Brain microvascular endothelial cell (primary cell): ENCODE measurements at regions not wholly inside any gene's neighbourhood (a gene's known extent, or its start where the extent isn't known, plus 50 kb on each side); places are given as distances from the start of the nearest gene placed in this dataset.
"Not testable (repeated sequence)": the region's sequence is repeated elsewhere in the genome, so short reads cannot be mapped to it uniquely, and the experiment has no call there.

Experiments used
- DNase-seq: peaks from one replicate; pipeline ENCODE4 v3.0.0-alpha.2; 2020
- H3K27ac ChIP-seq: fragments of 250-450 bp; sonication (Bioruptor Pico); 2 replicates; pipeline ENCODE4 v1.5.1; 2020; ENCODE audit warnings: mild to moderate bottlenecking, moderate library complexity
- H3K27me3 ChIP-seq: fragments of 250-450 bp; sonication (Bioruptor Pico); replicated peaks from 2 replicates; pipeline ENCODE4 v1.5.1; 2020; ENCODE audit warnings: mild to moderate bottlenecking
- H3K36me3 ChIP-seq: fragments of 250-450 bp; sonication (Bioruptor Pico); replicated peaks from 2 replicates; pipeline ENCODE4 v1.5.1; 2020; ENCODE audit warnings: mild to moderate bottlenecking
- H3K4me3 ChIP-seq: 2 replicates; pipeline ENCODE4 v1.5.1; 2011; ENCODE audit warnings: low read depth, mild to moderate bottlenecking, control low read depth, low read length, moderate library complexity
- in situ Hi-C: cut with HindIII; loops from 2 replicates; pipeline ENCODE4 v1.10.0; 2017; ENCODE audit warnings: low sequenced_read_pairs, low pct_ligation_motif_present

DNA sequence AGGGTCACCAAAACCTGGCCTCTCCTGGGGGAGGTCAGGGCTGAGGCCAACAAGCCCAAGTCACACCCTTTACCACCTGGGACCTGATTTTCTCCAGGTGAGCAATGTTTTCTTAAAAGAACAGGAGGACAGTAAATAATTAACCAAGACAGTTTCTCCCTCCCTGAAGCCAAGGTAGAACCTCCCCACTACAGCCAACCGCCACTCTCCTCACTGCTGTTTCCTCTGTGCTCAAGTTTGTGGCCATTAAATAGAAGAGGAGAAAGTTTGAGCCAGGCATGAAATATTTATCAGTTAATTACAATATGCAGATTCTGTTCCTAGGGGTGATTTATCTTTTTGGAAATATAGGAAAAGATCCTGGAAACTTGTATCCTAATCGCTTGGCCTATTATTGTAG lies 150.6 kb upstream of the ANKRD20A1 start:
- H3K36me3 ChIP-seq, DNase-seq, H3K27ac ChIP-seq, H3K27me3 ChIP-seq, in situ Hi-C loops, H3K4me3 ChIP-seq: not testable (repeated sequence)

DNA sequence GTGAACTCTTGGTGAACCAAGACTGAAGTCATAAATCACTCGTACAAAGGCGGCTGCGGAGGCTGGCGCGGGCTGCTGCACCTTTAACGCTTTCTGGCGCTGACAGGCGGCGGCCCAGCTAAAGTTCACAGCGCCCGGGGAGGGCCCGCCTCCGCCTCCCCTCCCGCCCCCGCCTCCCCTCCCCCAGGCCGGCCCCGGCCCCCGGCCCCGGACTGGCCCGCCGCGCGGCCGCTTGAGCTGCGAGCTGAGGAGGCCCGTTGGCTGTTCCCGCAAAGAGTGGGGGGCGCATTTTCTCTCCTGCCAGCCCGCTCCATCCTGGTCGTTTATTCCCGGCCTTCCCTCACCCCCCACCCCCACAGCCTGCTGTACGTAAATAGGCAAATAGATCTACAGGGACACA lies 147.3 kb upstream of the ANKRD20A1 start:
- H3K27ac ChIP-seq, DNase-seq, H3K36me3 ChIP-seq, in situ Hi-C loops, H3K27me3 ChIP-seq, H3K4me3 ChIP-seq: not testable (repeated sequence)

DNA sequence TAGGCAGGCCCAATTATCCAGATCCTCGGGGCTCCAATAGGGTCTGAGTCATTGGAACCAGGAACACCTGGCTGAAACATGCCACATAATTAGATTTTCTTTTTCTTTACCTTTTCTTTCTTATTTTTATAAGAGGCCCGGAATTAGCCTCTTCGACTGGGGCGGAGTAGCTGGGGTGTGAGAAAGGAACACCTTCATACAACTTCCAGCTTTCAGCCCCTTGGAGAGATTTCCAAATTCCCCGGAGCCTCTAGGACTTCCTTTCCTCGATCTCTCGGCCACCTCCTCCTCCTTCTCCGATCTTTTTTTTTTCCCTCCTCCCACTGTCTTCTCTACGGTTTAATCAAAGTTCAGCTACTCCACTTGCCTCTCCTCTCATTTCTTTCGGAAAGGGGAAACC lies 146.8 kb upstream of the ANKRD20A1 start:
- H3K27ac ChIP-seq, H3K36me3 ChIP-seq, H3K27me3 ChIP-seq, H3K4me3 ChIP-seq, in situ Hi-C loops: not testable (repeated sequence)
- DNase-seq: peak; percentile 11

DNA sequence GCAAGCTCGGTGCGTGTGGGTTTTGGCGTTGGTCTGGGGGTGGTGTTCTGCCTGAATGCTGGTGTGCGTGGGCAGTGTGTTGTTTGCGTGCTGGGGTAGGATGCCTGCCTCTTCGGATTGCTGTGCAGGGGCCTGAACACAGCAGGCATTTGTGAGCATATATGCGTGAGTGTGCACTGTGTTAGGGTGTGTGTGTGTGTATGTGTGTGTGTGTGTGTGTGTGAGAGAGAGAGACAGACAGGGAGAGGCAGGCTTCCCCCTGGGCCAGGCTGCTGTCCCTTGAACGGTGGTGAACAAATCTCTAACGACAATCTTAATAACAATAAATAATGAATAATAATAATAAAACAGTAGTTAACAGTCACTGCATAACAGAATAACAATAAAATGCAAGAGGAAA lies 145.8 kb upstream of the ANKRD20A1 start:
- H3K27me3 ChIP-seq, H3K4me3 ChIP-seq, H3K36me3 ChIP-seq, in situ Hi-C loops, H3K27ac ChIP-seq: not testable (repeated sequence)
- peak; percentile 53 for DNase-seq

DNA sequence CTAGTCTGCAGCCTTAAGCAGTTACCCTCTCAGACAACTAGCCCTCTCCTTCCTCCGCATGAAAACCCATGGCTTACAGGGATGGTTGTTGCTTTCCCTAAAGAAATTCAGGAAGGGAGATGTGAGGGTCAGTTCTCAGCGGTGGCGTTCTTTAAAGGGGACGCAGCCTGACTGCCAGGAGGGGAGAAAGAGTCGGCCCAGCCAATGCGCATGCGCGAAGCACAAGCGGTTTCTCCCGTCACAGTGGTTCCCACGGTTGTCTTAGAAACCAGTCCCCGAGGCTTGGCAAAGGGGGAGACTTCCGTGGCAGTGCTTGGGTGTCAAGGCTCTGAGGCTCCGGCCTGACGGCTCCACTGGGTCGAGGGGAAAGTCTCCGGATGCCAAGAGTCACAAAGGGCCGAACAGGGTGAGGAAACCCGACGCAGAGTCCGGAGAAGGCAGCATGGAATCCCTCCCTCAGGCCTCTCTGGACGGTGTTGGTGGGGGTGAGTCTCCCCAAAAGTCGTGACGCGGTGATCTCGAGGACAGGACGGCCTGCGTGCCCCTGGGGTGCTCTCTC lies 140.8 kb upstream of the ANKRD20A1 start:
- H3K36me3 ChIP-seq, H3K27ac ChIP-seq, H3K4me3 ChIP-seq, H3K27me3 ChIP-seq, in situ Hi-C loops: not testable (repeated sequence)
- DNase-seq: peak; percentile 65

DNA sequence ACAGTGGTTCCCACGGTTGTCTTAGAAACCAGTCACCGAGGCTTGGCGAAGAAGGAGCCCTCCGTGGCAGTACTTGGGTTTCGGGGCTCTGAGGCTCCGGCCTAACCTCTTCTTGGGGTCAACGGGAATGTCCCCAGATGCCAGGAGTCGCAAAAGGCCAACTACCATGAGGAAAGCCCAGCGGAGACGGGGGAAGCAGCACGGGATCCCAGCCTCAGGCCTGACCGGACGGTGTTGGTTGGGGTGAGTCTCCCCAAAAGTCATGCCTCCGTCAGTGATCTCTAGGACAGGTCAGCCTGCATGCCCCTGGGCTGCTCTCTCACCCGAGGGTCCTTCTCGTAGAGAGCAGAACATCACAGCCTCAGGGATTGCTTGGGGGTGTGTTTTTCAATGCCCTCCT lies 138.2 kb upstream of the ANKRD20A1 start:
- H3K27ac ChIP-seq: not testable (repeated sequence)

DNA sequence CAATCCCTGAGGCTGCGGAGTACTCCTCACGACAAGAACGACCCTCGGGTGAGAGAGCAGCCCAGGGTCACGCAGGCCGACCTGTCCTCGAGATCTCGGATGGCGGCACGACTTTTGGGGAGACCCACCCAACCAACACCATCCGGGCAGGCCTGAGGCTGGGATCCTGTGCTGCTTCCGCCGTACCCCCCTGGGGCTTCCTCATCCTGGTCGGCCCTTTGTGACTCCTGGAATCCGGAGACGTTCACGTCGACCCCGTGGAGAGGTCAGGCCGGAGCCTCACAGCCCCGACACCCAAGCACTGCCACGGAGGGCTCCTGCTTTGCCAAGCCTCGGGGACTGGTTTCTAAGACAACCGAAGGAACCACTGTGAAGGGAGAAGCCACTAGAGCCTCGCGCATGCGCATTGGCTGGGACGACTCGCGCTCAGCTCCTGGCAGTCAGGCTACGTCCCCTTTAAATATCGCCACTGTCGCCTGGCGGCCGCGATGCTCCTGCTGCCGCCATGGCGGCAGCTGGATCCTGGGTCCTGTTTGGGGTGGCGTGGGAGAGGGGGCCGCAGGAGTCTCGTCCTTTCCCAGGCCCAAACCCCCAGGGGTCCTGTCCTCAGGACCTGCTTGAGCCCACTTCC lies 136.2 kb upstream of the ANKRD20A1 start:
- in situ Hi-C loops, DNase-seq, H3K27me3 ChIP-seq, H3K27ac ChIP-seq, H3K36me3 ChIP-seq, H3K4me3 ChIP-seq: not testable (repeated sequence)

More for the DNA sequence above, 138.2 kb upstream of the ANKRD20A1 start:
- in situ Hi-C loops, DNase-seq, H3K36me3 ChIP-seq, H3K4me3 ChIP-seq, H3K27me3 ChIP-seq: not testable (repeated sequence)

DNA sequence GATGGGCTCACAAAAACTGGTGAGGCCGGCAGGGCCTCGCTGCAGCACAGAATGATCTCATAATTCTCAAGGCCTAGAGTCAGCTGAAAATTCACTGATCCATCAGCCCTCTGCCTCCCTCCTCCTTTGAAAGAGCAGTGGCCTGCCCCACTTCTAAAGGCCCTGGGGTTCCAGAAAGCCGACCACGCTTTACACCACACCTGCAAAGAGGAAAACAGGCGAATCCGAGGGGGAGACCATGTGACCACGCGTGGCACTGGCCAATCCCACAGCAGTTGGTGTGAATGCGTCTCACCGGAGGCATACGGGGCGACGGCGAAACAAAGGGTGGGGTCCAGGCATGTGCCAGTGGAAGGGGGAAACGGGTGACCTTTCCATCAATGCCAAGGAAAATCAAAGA lies 135.5 kb upstream of the ANKRD20A1 start:
- H3K27ac ChIP-seq, H3K36me3 ChIP-seq, in situ Hi-C loops, H3K27me3 ChIP-seq, DNase-seq: not testable (repeated sequence)
- peak overlapping the region; percentile 40 for H3K4me3 ChIP-seq

DNA sequence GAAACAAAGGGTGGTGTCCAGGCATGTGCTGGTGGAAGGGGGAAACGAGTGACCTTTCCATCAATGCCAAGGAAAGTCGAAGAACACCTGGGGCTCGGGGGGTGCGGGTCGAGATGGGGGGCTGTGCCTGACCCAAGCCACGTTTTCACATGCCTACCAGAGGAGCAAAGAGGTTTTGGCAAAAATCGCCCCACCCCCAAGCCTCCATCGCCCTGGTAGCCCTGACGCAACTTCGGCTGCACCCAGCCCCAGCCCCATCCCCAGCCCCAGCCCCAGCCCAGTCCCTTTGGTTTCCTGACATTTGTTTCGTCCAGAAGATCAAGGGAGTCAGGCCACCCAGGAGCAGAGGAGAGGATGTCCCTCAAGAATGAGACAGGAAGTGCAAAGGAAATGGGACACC lies 133.8 kb upstream of the ANKRD20A1 start:
- H3K27ac ChIP-seq, H3K4me3 ChIP-seq, H3K36me3 ChIP-seq, in situ Hi-C loops, DNase-seq, H3K27me3 ChIP-seq: not testable (repeated sequence)

DNA sequence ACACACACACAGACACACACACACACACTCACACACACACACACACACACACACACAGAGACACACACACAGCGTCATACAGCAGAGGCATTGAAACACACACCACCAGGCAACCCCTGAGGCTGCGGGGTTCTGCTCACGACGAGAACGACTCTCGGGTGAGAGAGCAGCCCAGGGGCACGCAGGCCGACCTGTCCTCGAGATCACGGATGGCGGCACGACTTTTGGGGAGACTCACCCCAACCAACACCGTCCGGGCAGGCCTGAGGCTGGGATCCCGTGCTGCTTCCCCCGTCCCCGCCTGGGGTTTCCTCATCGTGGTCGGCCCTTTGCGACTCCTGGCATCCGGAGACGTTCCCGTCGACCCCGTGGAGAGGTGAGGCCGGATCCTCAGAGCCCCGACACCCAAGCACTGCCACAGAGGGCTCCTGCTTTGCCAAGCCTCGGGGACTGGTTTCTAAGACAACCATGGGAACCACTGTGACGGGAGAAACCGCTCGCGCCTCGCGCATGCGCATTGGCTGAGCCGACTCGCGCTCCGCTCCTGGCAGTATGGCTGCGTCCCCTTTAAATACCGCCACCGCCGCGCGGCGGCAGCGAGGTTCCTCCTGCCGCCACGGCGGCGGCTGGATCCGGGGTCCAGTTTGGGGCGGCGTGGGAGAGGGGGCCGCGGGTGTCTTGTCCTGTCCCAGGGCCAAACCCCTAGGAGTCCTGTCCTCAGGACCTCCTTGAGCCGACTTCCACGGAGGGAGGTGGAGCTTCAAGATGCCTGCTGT lies 132.3 kb upstream of the ANKRD20A1 start:
- in situ Hi-C loops, H3K27me3 ChIP-seq, H3K36me3 ChIP-seq: not testable (repeated sequence)
- peak; percentile 52 for DNase-seq
- H3K4me3 ChIP-seq: peak overlapping the region; percentile 26
- peak overlapping the region; percentile 76 for H3K27ac ChIP-seq

DNA sequence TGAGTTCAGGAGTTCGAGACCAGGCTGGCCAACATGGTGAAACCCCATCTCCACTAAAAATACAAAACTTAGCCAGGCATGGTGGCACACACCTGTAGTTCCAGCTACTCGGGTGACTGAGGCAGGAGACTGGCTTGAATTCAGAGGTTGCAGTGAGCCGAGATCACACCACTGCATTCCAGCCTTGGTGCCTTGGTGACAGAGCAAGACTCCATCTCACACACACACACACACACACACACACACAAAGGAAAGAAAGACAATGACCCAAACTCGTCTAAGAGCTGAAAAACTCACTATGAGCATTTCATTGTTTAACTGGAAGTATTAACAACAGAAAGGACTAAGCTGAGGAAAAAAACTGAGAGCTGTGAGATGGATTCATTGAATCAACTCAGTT lies 95.6 kb upstream of the ANKRD20A1 start:
- DNase-seq, H3K4me3 ChIP-seq, H3K27me3 ChIP-seq, H3K36me3 ChIP-seq, H3K27ac ChIP-seq, in situ Hi-C loops: not testable (repeated sequence)

DNA sequence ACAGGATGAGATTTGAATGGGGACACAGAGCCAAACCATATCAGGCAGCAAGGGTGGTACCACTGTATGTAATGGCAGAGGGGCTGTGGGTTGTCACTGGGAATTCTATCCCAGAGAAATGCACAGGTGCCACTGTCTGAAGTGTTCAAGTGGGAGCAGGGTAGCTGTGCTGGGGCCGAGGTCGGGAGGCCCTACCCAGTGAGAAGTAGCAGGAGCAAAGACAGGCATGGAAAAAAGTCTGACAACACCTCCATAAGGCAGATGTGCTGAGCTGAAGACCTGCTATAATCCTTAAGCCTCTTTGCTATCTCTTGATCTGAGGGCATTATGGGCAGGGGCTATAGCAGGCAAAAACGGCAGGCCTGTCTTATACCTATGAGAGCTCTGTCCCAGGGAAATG lies 86.9 kb upstream of the ANKRD20A1 start:
- DNase-seq, H3K27me3 ChIP-seq, H3K4me3 ChIP-seq, H3K27ac ChIP-seq, in situ Hi-C loops, H3K36me3 ChIP-seq: not testable (repeated sequence)

DNA sequence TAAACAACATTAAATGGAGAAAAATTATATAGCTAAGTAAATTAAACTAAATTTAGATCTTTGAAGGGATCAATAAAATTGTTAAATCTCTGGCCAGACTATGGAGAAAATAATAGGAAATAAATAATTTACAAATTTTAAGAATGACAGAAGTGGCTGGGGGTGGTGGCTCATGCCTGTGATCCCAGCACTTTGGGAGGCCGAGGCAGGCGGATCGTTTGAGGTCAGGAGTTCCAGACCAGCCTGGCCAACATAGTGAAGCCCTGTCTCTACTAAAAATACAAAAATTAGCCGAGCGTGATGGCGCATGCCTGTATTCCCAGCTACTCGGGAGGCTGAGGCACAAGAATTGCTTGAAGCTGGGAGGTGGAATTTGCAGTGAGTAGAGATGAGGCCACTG lies 58.6 kb upstream of the ANKRD20A1 start:
- H3K27me3 ChIP-seq, H3K36me3 ChIP-seq, in situ Hi-C loops, H3K27ac ChIP-seq, DNase-seq, H3K4me3 ChIP-seq: not testable (repeated sequence)
